GM18873 (cell line): ENCODE measurements at regions not wholly inside any gene's neighbourhood (a gene's known extent, or its start where the extent isn't known, plus 50 kb on each side); places are given as distances from the start of the nearest gene placed in this dataset.

Experiments used
- ATAC-seq: cut with Tn5 transposase; IDR thresholded peaks from one replicate; pipeline ENCODE4 v1.9.1; 2021; ENCODE audit warnings: mild to moderate bottlenecking, moderate library complexity, moderate number of reproducible peaks; ENCODE audit not compliant: unreplicated experiment, low FRiP score

DNA sequence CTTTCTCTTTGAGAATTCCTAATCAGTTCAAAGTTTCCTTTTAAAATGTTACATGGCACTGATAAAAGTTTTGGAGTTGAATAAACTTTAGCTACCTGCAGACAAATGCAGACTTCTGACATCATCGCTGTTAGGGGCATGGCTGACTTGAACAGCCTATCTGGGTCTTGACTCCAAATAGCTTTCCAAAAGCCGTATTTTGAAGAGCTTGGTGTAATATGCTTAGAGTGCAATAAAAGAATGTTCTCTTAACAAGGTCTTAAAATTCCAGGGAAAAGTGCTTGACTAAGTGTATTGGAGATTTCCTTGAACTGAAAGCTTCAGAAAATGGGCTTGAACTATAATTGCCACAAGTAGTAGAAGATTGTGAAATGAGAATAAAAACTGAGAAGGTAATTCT lies 342.9 kb upstream of the DCC start:
- no peak for ATAC-seq

DNA sequence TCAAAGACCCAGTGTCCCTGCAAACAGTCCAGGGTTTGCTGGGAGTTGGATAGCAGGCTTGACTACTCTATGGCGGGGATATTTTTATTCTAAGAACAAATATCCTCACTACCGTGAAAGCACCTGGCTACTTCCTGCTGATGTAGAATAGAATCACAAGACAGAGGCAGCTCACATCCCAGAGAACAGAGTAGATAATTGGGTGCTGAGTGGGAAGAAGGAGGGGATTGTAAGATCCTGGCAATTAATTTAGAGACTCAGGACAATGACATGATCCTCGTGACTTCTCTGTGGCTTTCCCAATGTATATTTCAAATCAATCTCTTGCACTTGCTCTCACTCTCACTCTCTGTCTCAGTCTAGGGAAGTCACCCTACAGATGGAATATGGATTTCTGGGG lies 341.9 kb upstream of the DCC start:
- no peak for ATAC-seq

DNA sequence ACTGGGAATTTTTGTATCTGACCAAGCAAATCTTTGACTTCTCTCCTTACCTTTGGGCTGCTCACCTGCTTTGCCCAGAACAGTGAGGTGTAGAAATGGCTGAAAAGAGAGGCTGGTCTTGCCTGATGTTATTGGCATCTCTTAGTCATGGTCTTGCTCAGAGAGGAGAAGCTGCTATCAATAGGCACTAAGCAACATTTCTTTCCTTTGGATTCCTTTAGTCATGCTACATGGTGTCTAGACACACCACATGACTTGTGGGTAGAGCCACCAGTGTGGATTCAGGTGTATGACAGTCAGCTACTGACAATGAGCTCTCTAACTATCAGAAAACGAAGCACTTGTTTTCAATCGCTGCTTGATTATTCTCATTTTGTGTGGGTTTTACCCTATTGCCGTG lies 341.3 kb upstream of the DCC start:
- no peak for ATAC-seq

DNA sequence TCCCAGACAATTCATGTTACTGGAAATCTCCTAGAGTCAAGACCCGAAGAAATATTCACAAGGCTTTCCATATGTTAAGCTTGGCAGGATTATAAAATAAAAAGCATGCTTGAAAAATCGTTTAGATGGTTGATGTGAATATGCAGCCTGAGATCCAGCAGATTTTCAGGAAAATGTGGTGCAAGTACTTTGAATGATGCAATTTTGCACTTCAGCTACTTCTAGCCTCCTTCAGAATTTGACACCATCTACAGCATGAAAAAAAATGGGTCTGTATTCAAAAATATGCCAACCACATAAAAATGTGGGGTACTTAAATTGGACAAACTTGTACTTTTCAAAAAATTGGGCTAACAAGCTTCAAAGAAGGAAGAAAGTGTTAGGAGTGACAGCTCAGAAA lies 340.6 kb upstream of the DCC start:
- no peak for ATAC-seq

DNA sequence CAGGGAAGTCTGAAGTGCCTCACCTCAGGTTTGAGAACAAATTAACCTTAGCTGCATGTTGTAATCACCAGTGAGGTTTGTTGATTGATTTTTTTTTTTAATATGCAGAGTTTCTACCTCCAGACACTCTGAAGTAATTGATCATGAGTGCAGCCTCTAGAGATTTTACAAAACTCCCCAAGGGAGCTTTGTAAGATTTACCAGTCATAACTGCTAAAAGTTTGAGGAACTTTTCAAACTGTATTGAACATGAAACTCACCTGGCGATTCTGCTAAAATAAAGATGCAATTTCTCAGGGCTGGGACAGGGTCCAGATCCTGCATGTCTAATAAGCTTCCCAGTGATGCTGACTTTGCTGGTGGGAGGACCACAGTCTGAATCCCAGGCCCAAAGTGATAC lies 339.6 kb upstream of the DCC start:
- no peak for ATAC-seq

DNA sequence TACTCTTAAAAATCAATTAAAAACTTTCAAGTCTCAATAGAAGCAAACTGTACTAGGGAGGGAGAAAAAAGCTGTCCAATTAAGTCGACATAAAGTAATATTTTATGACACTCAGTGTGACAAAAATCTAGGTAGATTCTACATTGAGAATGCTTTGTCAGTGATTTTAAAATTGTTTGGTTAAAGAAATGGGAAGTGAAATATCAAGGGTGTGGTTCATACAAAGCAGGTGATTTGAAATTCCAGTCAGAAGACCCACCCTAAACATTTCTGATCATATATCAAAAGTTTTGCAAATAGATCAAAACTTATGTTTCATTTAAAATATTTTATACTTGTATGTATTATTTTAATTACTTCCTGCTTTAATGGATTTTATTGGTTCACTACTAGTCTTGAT lies 338.9 kb upstream of the DCC start:
- ATAC-seq: no peak

DNA sequence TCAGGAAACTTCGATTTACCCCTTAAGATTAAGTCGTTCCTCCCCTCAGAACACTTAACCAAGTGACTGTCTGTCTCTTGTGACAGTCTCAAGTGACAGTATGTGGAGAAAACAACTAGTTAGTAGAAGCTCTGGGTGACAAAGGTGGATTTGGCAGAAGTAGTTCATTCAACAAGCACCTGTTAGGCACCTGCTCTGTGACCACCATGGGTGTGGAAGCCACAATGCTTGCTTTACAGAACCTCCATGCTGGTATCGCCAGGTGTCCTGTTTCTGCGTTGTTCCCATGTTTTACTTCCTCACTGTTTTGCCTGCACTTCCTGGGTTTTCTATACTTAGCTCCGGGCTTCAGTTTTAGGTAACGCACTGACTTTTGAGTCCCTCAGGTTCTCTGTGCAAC lies 337.4 kb upstream of the DCC start:
- ATAC-seq: no peak

DNA sequence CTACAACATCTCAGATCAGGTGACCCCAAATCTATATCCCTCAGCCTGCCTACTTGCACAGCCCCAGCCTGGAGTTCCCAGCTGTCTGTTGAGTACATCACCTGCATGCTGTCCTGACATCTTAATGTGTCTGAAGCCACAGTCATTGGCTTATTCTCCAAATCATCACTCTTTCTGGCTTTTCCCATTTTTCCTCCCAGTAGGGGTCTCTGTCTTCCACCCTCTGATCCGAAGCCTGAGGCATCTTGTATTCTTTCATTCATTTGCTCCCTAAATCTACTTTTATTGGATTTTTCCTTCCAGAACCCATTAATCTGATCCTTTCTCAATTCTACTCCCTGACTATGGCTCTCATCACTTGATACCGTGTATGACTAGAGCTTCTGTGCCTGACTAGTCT lies 332.9 kb upstream of the DCC start:
- no peak for ATAC-seq

DNA sequence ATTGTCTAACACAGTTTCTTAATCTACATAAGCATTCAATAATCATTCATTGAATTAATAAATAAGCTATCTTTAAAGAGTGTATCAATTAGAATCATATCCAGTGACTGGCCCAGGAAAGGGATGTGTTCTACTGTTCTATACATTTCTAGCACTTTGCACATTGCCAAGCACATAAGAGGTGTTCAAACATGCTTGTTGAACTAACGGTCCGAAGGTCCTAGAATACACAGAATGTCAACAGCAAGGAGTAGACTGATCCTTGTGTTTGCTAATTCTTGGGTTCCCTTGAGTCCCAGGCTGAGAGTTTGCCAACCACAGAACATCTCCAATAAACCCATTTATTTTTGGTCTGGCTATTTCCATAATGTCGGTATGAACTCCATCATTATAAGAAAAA lies 331.7 kb upstream of the DCC start:
- no peak for ATAC-seq

DNA sequence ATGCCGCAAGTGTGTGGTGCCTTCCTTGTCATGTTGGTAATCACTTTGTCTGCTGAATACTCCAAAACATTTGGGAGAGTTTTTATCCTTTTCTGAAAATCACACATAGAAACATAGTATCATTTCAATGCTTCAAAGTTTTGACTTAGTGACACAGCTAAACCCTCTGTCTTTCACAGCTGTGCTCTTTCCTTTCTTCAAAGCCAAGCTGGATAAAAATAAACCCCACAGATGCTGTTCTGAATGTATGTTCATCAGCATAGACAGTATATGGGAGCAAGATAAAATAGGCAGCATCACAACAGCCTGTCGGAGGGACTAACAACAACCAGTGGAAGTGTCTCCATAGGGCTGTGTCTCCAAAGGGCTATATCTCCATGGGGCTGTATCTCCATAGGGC lies 331.3 kb upstream of the DCC start:
- ATAC-seq: no peak

DNA sequence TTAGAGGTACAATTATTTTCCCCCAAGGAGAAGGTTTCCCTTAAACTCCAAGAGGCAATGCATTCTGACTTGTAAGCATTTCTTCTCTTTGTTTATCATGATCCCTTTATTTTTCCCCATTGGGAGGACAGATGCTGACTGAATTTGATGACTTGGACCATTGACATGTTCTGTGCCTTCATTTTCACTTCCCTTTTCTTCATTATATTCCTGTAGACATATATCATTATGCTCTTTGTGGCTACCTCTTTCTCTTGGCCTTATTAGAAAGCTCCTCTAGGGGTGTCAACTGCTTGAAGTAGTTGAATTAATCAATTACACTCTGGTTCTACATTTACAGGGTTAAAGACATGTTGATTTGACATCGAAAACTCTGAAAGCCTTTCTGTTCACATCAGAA lies 330.0 kb upstream of the DCC start:
- ATAC-seq: no peak

DNA sequence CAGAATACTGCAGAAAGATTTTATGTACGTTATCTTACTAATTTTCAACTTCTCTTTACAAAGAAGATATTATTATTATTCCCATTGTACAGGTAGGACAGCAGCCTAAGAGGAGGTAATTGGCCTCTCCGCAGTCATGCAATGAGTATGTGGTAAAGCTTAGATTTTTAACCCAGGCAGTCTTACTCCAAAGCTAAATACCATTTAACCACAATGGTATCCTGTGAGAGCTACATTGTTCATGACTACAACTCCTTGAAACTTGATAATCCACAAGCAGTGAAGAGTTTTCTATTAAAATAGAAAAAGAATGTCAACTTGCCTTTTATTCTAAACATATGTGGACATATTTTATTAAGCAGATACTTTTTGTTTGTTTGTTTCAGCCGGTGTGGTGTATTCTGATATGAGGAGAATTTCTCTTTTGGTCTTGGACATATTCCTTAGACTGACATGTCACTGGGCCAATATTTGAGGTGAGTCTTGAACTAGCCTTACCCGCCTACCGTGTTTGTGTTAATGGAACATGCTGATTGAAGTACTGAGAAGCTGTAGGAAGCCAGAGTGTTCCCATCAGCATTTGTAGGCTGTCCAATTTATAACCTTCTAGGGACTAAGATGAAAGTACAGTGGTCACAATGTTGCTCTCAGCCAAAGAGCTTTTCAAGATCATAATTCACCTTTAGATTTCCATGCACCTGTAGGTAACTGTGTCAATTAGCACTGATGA lies 293.9 kb upstream of the DCC start:
- no peak for ATAC-seq

DNA sequence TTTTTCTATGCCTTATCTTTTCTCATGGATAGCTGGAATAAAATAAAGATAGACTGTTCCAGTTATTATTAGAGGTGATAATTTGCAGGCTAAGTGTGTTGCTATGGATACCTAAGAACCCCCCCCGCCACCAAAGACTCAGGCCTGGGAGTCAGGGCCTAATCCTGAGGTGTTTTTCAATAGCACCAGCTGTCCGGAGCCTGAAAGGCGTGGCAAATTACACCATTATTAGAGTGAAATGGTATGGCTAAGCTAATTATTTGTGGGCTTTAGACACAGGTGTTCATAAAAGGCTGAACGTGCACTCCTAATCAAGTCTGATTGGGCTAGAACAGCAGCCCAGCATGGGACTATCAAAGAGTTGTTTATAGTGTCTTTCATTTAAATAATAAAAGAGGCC lies 293.2 kb upstream of the DCC start:
- no peak for ATAC-seq

DNA sequence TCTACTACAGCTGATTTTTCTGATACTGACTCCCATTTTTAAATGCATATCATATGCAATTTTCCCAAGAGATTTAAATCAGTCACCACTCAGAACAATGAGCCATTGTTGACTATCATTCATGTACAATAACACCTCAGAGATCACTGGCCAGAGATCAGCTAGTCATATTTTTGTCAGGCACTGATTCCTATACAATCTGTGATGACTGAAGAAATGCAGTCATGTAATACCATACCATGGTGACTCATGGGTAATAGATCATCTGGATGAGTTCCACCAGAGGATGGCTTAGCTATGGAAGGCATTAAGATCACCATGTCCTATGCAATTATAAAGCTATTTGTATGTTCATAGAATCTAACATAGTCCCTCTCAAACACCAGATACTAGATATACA lies 285.7 kb upstream of the DCC start:
- no peak for ATAC-seq

DNA sequence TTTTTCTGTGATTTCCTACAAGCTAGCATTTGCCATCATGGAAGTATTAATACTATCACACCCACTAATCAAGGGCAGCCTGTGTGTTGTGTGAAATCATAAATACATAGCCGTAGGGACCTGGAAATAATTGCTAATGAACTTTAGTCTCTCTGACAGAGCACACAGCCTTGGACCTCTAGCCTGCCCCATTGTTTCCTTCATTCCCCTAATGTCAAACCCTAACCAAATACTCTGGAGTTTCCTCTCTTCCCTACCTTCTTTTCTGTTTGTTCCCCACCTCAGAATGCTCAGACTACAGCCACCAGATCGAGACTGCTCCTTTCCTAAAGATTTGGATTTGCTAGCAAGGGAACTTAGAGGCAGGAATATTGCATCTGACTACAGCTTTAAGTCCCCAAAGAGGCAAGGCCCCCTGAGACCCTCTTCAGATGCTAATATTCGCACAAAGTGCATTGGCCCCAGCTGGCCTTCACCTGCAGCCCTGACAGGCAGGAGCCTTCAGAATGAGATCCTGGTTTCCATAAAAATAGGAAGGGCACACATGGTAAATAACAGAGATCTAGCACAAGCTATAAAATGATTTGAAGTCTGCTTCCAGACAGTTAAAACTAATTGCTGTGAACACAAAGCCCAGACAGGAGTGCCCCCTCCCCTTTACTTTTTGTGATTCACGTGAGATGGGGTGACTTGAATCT lies 279.2 kb upstream of the DCC start:
- no peak for ATAC-seq

DNA sequence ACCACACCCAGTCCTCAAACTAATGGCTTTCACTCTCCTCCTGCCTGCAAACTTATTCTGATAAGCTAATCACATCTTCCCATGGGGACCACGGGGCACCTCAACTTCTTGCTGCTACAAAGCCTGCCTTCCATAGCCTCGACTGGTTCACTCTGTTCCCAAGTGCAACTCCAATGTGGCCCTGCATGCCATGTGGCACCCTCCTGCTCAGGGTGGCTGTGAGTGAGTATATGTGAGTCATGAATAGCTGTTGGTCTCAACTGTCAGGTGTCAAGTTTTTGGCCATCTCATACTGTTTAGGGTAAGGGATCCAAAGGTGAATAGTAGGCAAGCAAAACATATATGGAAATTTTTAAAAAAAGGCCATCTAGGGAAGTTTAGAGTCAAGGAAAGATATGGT lies 276.1 kb upstream of the DCC start:
- ATAC-seq: no peak

DNA sequence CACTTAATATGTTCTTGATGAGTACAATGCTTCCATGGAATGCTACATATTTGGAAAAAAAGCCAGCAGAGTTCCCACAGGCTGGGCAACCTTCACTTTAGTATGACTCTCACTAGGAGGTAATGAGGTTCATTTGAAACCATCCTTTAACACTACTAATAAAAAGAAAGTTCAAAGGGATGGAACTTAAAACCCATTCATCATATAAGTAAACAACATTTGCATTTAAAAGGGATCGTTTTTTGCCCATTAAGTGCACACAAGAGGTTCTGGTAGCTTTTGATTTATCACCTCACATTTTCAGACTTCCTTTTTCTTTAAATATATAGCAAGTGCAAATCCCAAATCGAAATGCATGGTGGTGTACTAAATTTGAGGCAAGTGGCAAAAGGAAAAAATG lies 270.8 kb upstream of the DCC start:
- no peak for ATAC-seq

DNA sequence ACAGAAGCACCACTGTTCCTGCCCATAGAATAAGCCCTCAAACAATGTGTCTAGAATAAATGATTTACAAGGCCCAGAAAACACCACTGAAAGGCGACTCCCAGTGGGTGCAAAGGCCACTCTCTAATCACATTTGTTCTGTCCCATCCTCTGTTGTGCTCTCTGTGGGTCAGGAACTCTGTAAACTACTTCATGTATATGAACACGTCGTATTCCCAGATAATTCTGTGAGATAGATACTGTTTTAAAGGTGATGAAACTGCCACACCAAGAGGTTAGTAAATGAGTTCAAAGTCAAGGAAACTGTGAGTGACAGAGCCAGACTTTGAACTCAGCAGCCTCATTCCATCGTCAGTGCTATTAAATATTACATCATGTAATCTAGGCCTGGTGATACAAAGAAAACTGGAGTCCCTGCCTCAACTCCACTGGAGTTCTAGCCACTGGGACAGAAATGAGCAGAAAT lies 269.7 kb upstream of the DCC start:
- no peak for ATAC-seq

DNA sequence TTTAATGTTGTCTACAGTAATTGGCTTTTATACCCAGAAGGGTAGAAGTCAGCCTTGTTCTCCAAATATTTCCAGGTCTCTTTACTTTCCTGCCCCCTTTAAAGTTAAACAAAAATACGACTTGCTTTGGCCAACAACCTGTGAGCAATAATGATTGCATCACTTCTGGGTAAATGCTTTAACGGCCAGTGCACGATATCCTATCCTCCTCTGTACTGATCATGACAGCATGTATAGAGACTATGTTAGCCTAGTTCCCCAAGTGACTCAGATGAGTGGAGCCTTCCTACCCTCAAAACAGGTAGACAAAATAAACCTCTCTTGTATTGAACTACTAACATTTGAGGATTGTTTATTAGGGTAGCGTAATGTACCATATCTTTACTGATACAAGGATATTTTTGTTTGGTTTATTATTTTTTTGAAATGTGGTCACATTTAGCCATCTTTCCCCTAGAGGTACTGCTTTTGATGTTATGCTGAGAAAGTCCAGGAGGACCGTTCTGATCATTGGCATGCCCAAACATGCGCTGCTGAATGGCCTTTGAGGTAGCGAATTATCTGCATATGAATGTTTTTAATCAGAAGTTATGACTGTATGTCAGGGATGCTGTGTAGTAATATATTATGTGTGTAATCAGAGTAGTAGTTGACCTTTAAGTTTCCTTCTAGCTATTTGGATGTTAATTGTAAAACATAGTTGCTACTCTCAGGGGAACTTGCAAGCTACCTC lies 262.6 kb upstream of the DCC start:
- ATAC-seq: no peak

DNA sequence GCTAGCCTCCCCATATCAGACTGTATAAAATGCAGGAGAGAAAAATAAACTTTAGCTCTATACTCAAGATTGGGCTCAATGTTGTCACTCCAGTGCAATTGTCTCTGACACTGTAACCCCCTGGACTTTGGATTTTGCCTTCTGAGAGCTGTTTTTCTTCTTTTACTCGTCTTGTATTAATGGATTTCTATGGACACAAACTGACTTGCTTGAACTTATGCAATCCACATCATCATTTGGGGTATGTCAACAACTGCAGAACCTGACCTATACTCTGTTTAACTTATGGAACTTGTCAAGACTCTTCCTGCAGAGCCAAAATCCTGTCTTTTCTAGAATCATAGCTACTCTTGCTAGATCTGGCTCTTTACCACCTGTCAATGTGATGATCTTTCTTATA lies 257.8 kb upstream of the DCC start:
- no peak for ATAC-seq

DNA sequence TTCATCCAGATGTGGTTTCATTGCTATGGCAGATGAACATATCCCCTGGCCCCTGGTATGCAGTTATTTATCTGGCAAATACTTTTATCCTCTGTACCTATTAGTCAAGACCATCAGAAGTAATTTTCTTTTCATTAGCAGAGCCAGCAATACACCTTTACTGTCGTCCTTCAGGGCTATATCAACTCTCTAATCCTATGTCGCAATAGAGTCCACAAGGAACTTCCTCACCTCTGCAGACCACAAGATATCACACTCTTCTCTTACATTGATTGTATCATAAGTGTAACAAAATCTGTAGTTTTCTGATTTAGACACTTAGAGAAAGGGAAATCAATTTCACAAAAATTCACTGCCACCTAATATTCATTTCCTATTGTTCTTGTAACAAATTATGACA lies 252.9 kb upstream of the DCC start:
- no peak for ATAC-seq

DNA sequence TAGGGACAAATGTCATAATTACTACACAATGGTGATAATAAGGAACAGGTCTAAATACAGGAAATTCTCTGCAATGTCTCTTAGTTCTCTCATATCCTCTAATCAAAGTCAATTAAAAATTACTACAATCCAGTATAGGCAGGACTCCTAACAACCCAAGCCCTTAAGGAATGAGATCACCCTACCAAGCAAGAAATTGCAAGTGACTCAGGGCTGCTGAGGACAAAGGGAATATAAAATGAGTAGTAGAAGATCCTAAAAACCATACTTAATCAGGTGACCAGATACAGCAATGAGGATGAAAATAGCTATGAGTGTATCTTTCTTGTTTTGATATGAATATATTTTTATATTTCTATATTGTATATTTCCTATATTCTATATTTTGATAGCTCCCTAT lies 250.0 kb upstream of the DCC start:
- no peak for ATAC-seq
